HepG2 (cell line): ENCODE measurements at regions not wholly inside any gene's neighbourhood (a gene's known extent, or its start where the extent isn't known, plus 50 kb on each side); places are given as distances from the start of the nearest gene placed in this dataset.

ENCODE experiments used
- ATAC-seq: fragments of 200-7000 bp; cut with Tn5 transposase; 3 replicates; pipeline ENCODE4 v1.9.1; 2020; ENCODE audit warnings: mild to moderate bottlenecking, moderate library complexity
- BruUV-seq: library from RNA; stranded (reverse); fragments of 400-500 nt; replicated peaks from 2 replicates; lab custom pipeline; 2021; lab: Mats Ljungman, UMichigan
- CTCF ChIA-PET: fragments of 300-600 bp; formaldehyde crosslinking; extraction: SDS; loops from one replicate; lab custom pipeline; 2021; ENCODE audit warnings: low total read pairs, inconsistent platforms, low intra/inter-chr PET ratio; lab: Yijun Ruan, JAX
- POLR2A ChIA-PET: fragments of 350-600 bp; sonication (Branson Sonifier 250); formaldehyde crosslinking; loops from one replicate; lab custom pipeline; 2020; ENCODE audit warnings: antibody characterized with exemption, inconsistent platforms; lab: Yijun Ruan, JAX
- DNase-seq: peaks from one replicate; pipeline ENCODE4 v3.0.0-alpha.2; 2015; ENCODE audit warnings: low spot score
- FAIRE-seq: peaks from 3 replicates; lab custom pipeline; 2011; peaks lifted over from hg19 to GRCh38; lab: Jason Lieb, UNC
- H2AFZ ChIP-seq: one replicate; pipeline ENCODE4 v1.6.1; 2011; ENCODE audit warnings: low read length, inconsistent platforms
- H3K27ac ChIP-seq: fragments of 300-600 bp; 3 replicates; pipeline ENCODE4 v1.8.0; 2011; ENCODE audit warnings: mixed run types, mild to moderate bottlenecking, mixed read lengths, low read length, inconsistent platforms; ENCODE audit not compliant: insufficient read depth; ENCODE audit errors: extremely low read length
- H3K27me3 ChIP-seq, 2 experiments: fragments of 200-600 bp in 1 of 2; 2 replicates in 1 of 2; 3 replicates in 1 of 2; pipeline versions ENCODE4 v1.6.0 to v1.8.0; 2011; ENCODE audit warnings: low read length in 2 of 2, mild to moderate bottlenecking in 2 of 2, moderate library complexity in 2 of 2, inconsistent platforms in 1 of 2; ENCODE audit not compliant: insufficient read depth in 2 of 2, control insufficient read depth in 1 of 2
- H3K36me3 ChIP-seq, 2 experiments: fragments of 200-600 bp in 1 of 2; replicated peaks in 1 of 2; 2 replicates in 1 of 2; 3 replicates in 1 of 2; pipeline versions ENCODE4 v1.5.1 to v1.8.0; 2011; ENCODE audit warnings: low read length in 2 of 2, inconsistent platforms in 1 of 2; ENCODE audit not compliant: insufficient read depth in 2 of 2, control insufficient read depth in 1 of 2
- H3K4me1 ChIP-seq: 2 replicates; pipeline ENCODE4 v1.5.1; 2012; ENCODE audit warnings: low read length, inconsistent platforms; ENCODE audit not compliant: insufficient read depth
- H3K4me2 ChIP-seq: 2 replicates; pipeline ENCODE4 v1.6.0; 2011; ENCODE audit warnings: low read depth, low read length, inconsistent platforms
- H3K4me3 ChIP-seq, 3 experiments: fragments of 200-600 bp in 1 of 3; sonication (generic), shearing (Covaris generic) in 1 of 3; replicated peaks in 1 of 3; 2 replicates each; pipeline ENCODE4 v1.5.1; 2011 to 2016; ENCODE audit warnings: low read length in 3 of 3, inconsistent platforms in 2 of 3, low read depth in 2 of 3, mild to moderate bottlenecking in 2 of 3, control low read depth in 1 of 3, mixed read lengths in 1 of 3; ENCODE audit not compliant: insufficient read depth in 1 of 3
- H3K79me2 ChIP-seq: one replicate; pipeline ENCODE4 v1.6.1; 2011; ENCODE audit warnings: low read length, inconsistent platforms; ENCODE audit not compliant: insufficient read depth
- H3K9ac ChIP-seq: 2 replicates; pipeline ENCODE4 v1.6.0; 2011; ENCODE audit warnings: mild to moderate bottlenecking, low read depth, low read length, inconsistent platforms; ENCODE audit not compliant: insufficient read depth
- H3K9me3 ChIP-seq: 2 replicates; pipeline ENCODE4 v1.5.1; 2012; ENCODE audit warnings: mild to moderate bottlenecking, low read length
- H4K20me1 ChIP-seq: 2 replicates; pipeline ENCODE4 v1.6.0; 2011; ENCODE audit warnings: inconsistent platforms, mild to moderate bottlenecking, low read length, moderate library complexity; ENCODE audit not compliant: insufficient read depth
- E2F5 ChIP-seq: sonication (generic); formaldehyde crosslinking; conservative IDR thresholded peaks from 2 replicates; pipeline ENCODE4 v1.4.0; 2020; ENCODE audit warnings: missing genetic modification reagents
- SMC3 ChIP-seq: IDR thresholded peaks from 2 replicates; pipeline ENCODE4 v1.6.1; 2011; ENCODE audit warnings: low read length, improper control_type of control experiment
- STAT6 ChIP-seq: sonication (generic); formaldehyde crosslinking; IDR thresholded peaks from 2 replicates; pipeline ENCODE4 v1.4.0; 2020; ENCODE audit warnings: missing genetic modification reagents, mild to moderate bottlenecking, borderline replicate concordance
- TOPORS ChIP-seq: sonication (generic); formaldehyde crosslinking; IDR thresholded peaks from 2 replicates; pipeline ENCODE4 v1.8.0; 2023; ENCODE audit warnings: mild to moderate bottlenecking, missing genetic modification reagents
- ZBED4 ChIP-seq: sonication (generic); formaldehyde crosslinking; IDR thresholded peaks from 2 replicates; pipeline ENCODE4 v1.4.0; 2020; ENCODE audit warnings: missing genetic modification reagents, borderline replicate concordance
- ZBTB46 ChIP-seq: sonication (generic); formaldehyde crosslinking; IDR thresholded peaks from 2 replicates; pipeline ENCODE4 v1.4.0; 2020; ENCODE audit warnings: mild to moderate bottlenecking, missing genetic modification reagents, borderline replicate concordance
- ZNF510 ChIP-seq: sonication (generic); formaldehyde crosslinking; IDR thresholded peaks from 2 replicates; pipeline ENCODE4 v1.4.0; 2020; ENCODE audit warnings: low read depth, mild to moderate bottlenecking, missing genetic modification reagents
- ZNF557 ChIP-seq: sonication (generic); formaldehyde crosslinking; IDR thresholded peaks from 2 replicates; pipeline ENCODE4 v1.4.0; 2020; ENCODE audit warnings: missing genetic modification reagents
- WGBS: methylation state at CpG from one replicate; pipeline ENCODE4 v1.1.6; 2017; ENCODE audit warnings: low lambda C conversion rate; 5-methylcytosine and 5-hydroxymethylcytosine counted together
- in situ Hi-C: cut with HindIII; loops from 2 replicates; pipeline ENCODE4 v1.10.0; 2017; ENCODE audit warnings: low pct_unique_long_range_greater_than_20kb; ENCODE audit not compliant: extremely low pct_ligation_motif_present
- intact Hi-C: fragments of 100-400 bp; cut with micrococcal nuclease; formaldehyde crosslinking; loops from one replicate; pipeline ENCODE4 v1.10.0; 2022; ENCODE audit not compliant: unreplicated experiment

- 47% methylated on average over 1 of the region's 1 CpG for WGBS
- CTCF ChIA-PET = no interaction called here
- ATAC-seq = no peak
- Histone ChIP-seq H3K4me1 (peaks cover 18% of the 10 kb centered on the region), H3K27me3 (no peaks in the 10 kb centered on the region; a peak in 1 of 5 replicates), H3K27ac (no peak overlapping the region), H3K9ac (no peak overlapping the region), H3K36me3 (no peaks in the 10 kb centered on the region), H3K4me2 (no peak overlapping the region), H2AFZ (no peak overlapping the region), H3K4me3 (no peak overlapping the region), H3K9me3 (no peaks in the 10 kb centered on the region), H3K79me2 (no peaks in the 10 kb centered on the region), H4K20me1 (no peaks in the 10 kb centered on the region)
- in situ Hi-C loops (no loop called here), intact Hi-C loops (no loop called here)
- TF ChIP-seq SMC3 (no peak), STAT6 (CRISPR knock-in tag) (no peak)
- BruUV-seq = no TSS peak
- DNase-seq = no peak
- no peak for FAIRE-seq
- POLR2A ChIA-PET = no interaction called here
Observed at GRCh38 chr4:151953312-151953711, 192.5 kb upstream of the GATB start.

GRCh38 chr4:151952711-151953254 is 192.0 kb upstream of the GATB start:
- Histone ChIP-seq H3K4me2 (no peak overlapping the region), H3K9ac (no peak overlapping the region), H3K27ac (no peak overlapping the region), H3K27me3 (no peaks in the 10 kb centered on the region; a peak in 1 of 5 replicates), H4K20me1 (no peaks in the 10 kb centered on the region), H3K4me3 (no peak overlapping the region), H3K4me1 (peaks cover 18% of the 10 kb centered on the region), H2AFZ (no peak overlapping the region), H3K79me2 (no peaks in the 10 kb centered on the region), H3K9me3 (no peaks in the 10 kb centered on the region; the same call in 1 of the 2 replicates), H3K36me3 (no peaks in the 10 kb centered on the region)
- ChIA-PET CTCF (no interaction called here), POLR2A (no interaction called here)
- intact Hi-C loops = no loop called here
- ATAC-seq = no peak
- BruUV-seq = no TSS peak
- no peak for DNase-seq
- 9% methylated on average over 6 of the region's 6 CpGs for WGBS
- in situ Hi-C loops = no loop called here
- no peak for FAIRE-seq
- TF ChIP-seq ZBED4 (CRISPR knock-in tag) (no peak), ZBTB46 (no peak), ZNF510 (CRISPR knock-in tag) (no peak), TOPORS (CRISPR knock-in tag) (no peak), E2F5 (CRISPR knock-in tag) (no peak), ZNF557 (CRISPR knock-in tag) (no peak)
